HG03280 (cell line): ENCODE measurements at regions not wholly inside any gene's neighbourhood (a gene's known extent, or its start where the extent isn't known, plus 50 kb on each side); places are given as distances from the start of the nearest gene placed in this dataset.
"Not testable (repeated sequence)": the region's sequence is repeated elsewhere in the genome, so short reads cannot be mapped to it uniquely, and the experiment has no call there.

ENCODE experiments used
- ATAC-seq: cut with Tn5 transposase; IDR thresholded peaks from one replicate; pipeline ENCODE4 v1.9.1; 2021; ENCODE audit warnings: mild to moderate bottlenecking, moderate library complexity; ENCODE audit not compliant: unreplicated experiment

- no peak for ATAC-seq
These were observed 81.4 kb downstream of the ALOX5AP start for GRCh38 chr13:30816736-30817135.

GRCh38 chr13:30818323-30818960, 83.1 kb downstream of the ALOX5AP start:
- ATAC-seq, result no peak

- no peak for ATAC-seq
These were observed 84.0 kb downstream of the ALOX5AP start for GRCh38 chr13:30819136-30819888.

GRCh38 chr13:30821421-30821820, 84.7 kb upstream of the MEDAG start:
- ATAC-seq, result no peak

GRCh38 chr13:30824651-30825050, 81.4 kb upstream of the MEDAG start:
- no peak for ATAC-seq

- ATAC-seq, result no peak
These were observed 79.0 kb upstream of the MEDAG start for GRCh38 chr13:30826911-30827577.

- ATAC-seq, result no peak
These were observed 78.5 kb upstream of the MEDAG start for GRCh38 chr13:30827578-30827925.

GRCh38 chr13:30829145-30829832, 76.8 kb upstream of the MEDAG start:
- ATAC-seq, result no peak

- ATAC-seq, result no peak
These were observed 76.0 kb upstream of the MEDAG start for GRCh38 chr13:30829833-30830637.

- ATAC-seq, result no peak
These were observed 75.5 kb upstream of the MEDAG start for GRCh38 chr13:30830638-30830965.

- no peak for ATAC-seq
These were observed 74.6 kb upstream of the MEDAG start for GRCh38 chr13:30831515-30831914.

GRCh38 chr13:30832377-30832776, 73.7 kb upstream of the MEDAG start:
- no peak for ATAC-seq

- no peak for ATAC-seq
These were observed 73.2 kb upstream of the MEDAG start for GRCh38 chr13:30832845-30833332.

- no peak for ATAC-seq
These were observed 70.6 kb upstream of the MEDAG start for GRCh38 chr13:30835442-30835841.

GRCh38 chr13:30837227-30838159, 68.6 kb upstream of the MEDAG start:
- ATAC-seq, result no peak

GRCh38 chr13:30839636-30840035, 66.4 kb upstream of the MEDAG start:
- not testable (repeated sequence) for ATAC-seq

- ATAC-seq, result no peak
These were observed 65.6 kb upstream of the MEDAG start for GRCh38 chr13:30840515-30840914.

- ATAC-seq, result no peak
These were observed 64.9 kb upstream of the MEDAG start for GRCh38 chr13:30841154-30841553.

GRCh38 chr13:30843548-30843947, 62.5 kb upstream of the MEDAG start:
- ATAC-seq, result no peak
